Left ventricle myocardium inferior (tissue), 1 donor: ENCODE measurements at regions not wholly inside any gene's neighbourhood (a gene's known extent, or its start where the extent isn't known, plus 50 kb on each side); places are given as distances from the start of the nearest gene placed in this dataset.

ENCODE experiments used
- DNase-seq: peaks from one replicate; pipeline ENCODE4 v3.0.0-alpha.2; 2020
- H3K27ac ChIP-seq: fragments of 200-600 bp; replicated peaks from 2 replicates; pipeline ENCODE4 v1.8.0; 2021
- H3K27me3 ChIP-seq: fragments of 200-600 bp; 2 replicates; pipeline ENCODE4 v1.8.0; 2021; ENCODE audit warnings: low read depth
- H3K36me3 ChIP-seq: fragments of 200-600 bp; 2 replicates; pipeline ENCODE4 v1.8.0; 2021
- H3K4me1 ChIP-seq: fragments of 200-600 bp; 2 replicates; pipeline ENCODE4 v1.8.0; 2021
- H3K4me3 ChIP-seq: fragments of 200-600 bp; 2 replicates; pipeline ENCODE4 v1.8.0; 2021; ENCODE audit warnings: mild to moderate bottlenecking, moderate library complexity
- H3K9me3 ChIP-seq: fragments of 200-600 bp; replicated peaks from 2 replicates; pipeline ENCODE4 v1.8.0; 2021
- CTCF ChIP-seq: fragments of 200-600 bp; IDR thresholded peaks from 2 replicates; pipeline ENCODE4 v1.8.0; 2021; ENCODE audit warnings: antibody characterized with exemption, mild to moderate bottlenecking, borderline replicate concordance
- intact Hi-C: fragments of 100-400 bp; cut with micrococcal nuclease; formaldehyde crosslinking; loops from one replicate; pipeline ENCODE4 v1.11.0; 2022
- donor health status: DM: no; HTN: yes; CAD: no; lungs with severe emphysema.

GRCh38 chr4:36432586-36432985 lies 151.2 kb downstream of the DTHD1 start:
- Histone ChIP-seq H3K4me1 (no peaks in the 10 kb centered on the region), H3K27me3 (no peaks in the 10 kb centered on the region), H3K9me3 (peaks cover 31% of the 10 kb centered on the region), H3K4me3 (no peak overlapping the region), H3K36me3 (no peaks in the 10 kb centered on the region), H3K27ac (no peak overlapping the region)
- intact Hi-C loops: no loop called here
- no peak for TF ChIP-seq CTCF
- no peak for DNase-seq

GRCh38 chr4:36439556-36439955 lies 158.1 kb downstream of the DTHD1 start:
- no peaks in the 10 kb centered on the region for H3K27me3 ChIP-seq
- intact Hi-C loops: no loop called here
- no peak for DNase-seq
- no peaks in the 10 kb centered on the region for H3K4me1 ChIP-seq
- H3K9me3 ChIP-seq: peaks cover 23% of the 10 kb centered on the region
- H3K4me3 ChIP-seq: no peak overlapping the region
- no peaks in the 10 kb centered on the region for H3K36me3 ChIP-seq
- no peak for TF ChIP-seq CTCF
- H3K27ac ChIP-seq: no peak overlapping the region

- Histone ChIP-seq H3K36me3 (no peaks in the 10 kb centered on the region), H3K4me3 (no peak overlapping the region), H3K9me3 (no peaks in the 10 kb centered on the region), H3K27me3 (no peaks in the 10 kb centered on the region), H3K27ac (no peak overlapping the region), H3K4me1 (no peaks in the 10 kb centered on the region)
- TF ChIP-seq CTCF: no peak
- no peak for DNase-seq
- intact Hi-C loops: no loop called here
Measured at GRCh38 chr4:36445480-36445879, 164.1 kb downstream of the DTHD1 start.

GRCh38 chr4:36446275-36446674 lies 164.9 kb downstream of the DTHD1 start:
- H3K36me3 ChIP-seq: no peaks in the 10 kb centered on the region
- no peaks in the 10 kb centered on the region for H3K4me1 ChIP-seq
- no peaks in the 10 kb centered on the region for H3K9me3 ChIP-seq
- no peak overlapping the region for H3K4me3 ChIP-seq
- DNase-seq: no peak
- no peak for TF ChIP-seq CTCF
- H3K27ac ChIP-seq: no peak overlapping the region
- intact Hi-C loops: no loop called here
- no peaks in the 10 kb centered on the region for H3K27me3 ChIP-seq

GRCh38 chr4:36461344-36461743 lies 179.9 kb downstream of the DTHD1 start:
- Histone ChIP-seq H3K4me1 (no peaks in the 10 kb centered on the region), H3K9me3 (no peaks in the 10 kb centered on the region), H3K36me3 (no peaks in the 10 kb centered on the region), H3K27me3 (no peaks in the 10 kb centered on the region), H3K27ac (no peak overlapping the region), H3K4me3 (no peak overlapping the region)
- TF ChIP-seq CTCF: no peak
- DNase-seq: no peak
- intact Hi-C loops: no loop called here

- intact Hi-C loops: no loop called here
- no peaks in the 10 kb centered on the region for H3K27me3 ChIP-seq
- H3K4me1 ChIP-seq: no peaks in the 10 kb centered on the region
- no peak overlapping the region for H3K4me3 ChIP-seq
- no peak for TF ChIP-seq CTCF
- no peak for DNase-seq
- no peaks in the 10 kb centered on the region for H3K36me3 ChIP-seq
- H3K9me3 ChIP-seq: no peaks in the 10 kb centered on the region
- no peak overlapping the region for H3K27ac ChIP-seq
Measured at GRCh38 chr4:36467670-36468069, 186.3 kb downstream of the DTHD1 start.
